ENCODE measurements at regions not wholly inside any gene's neighbourhood (a gene's known extent, or its start where the extent isn't known, plus 50 kb on each side); places are given as distances from the start of the nearest gene placed in this dataset.
A peak's percentile ranks its signal among the peaks of the same experiment; 100 is the strongest.

DNA sequence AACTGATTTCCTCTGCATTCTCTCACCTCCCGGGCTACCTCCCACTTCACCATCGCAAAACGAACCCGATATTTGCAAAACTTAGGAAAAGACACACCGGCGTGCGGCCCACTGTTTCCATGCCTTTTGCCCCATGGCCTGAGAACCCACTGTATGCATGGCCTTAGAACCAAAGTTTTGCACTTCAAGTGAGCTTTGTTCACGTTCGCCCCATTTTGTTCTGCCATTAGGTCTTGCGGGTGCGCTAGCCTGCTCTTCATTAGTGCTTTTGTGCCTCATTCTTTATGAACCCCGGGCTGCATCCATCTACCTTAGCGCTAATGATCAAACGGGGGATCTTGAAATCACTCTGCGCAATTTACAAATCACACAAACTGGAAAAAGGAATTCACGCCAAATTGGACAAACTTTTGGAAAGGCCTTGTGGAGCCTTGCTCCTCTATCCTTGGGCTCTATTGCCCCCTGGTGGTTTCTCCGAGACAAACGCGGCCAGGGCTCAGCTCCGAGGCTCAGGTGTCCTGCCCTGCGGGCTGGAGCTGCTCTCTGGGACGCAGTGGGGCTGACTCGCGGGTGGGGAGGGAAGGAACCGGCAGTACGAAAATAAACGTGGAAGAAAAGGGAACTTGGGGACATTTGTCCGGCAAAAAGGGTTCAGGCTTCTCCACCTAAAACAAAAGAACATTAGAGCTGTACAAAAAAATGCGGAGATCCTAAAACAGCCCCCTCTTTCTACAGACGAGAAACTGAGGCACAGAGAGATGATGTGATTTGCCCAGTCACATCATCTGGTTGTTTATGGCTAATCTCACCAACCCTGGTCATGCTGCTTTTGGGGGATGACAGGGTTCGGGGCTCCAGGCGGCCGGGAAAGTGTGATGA, 300.4 kb upstream of the NFE2L3 start:
- CTCF ChIA-PET, result interaction anchor here (0.5 to 6.2 kb wide), 35 partner anchors 11 to 1173 kb away, joined by 3 to 51 read pairs (median 4); no protein-coding TSS in a partner anchor
- Histone ChIP-seq H3K4me3 (peak overlapping the region; percentile 22; the same call in 1 of the 3 replicates), H3K4me1 (peaks cover 52% of the 10 kb centered on the region), H3K4me2 (peak overlapping the region; percentile 57), H3K27ac (peak overlapping the region in 1 of 2 experiments; percentile 86; a peak in 2 of 6 replicates), H3K9me3 (no peaks in the 10 kb centered on the region)
- POLR2A ChIA-PET, result no interaction called here
- WGBS (ENCODE audit: missing lambda C conversion rate), result 41% methylated on average over 33 of the region's 33 CpGs
- TF ChIP-seq EHF (CRISPR knock-in tag; IDR thresholded peaks at IDR 0.05) (no peak), SMC3 (IDR thresholded peaks at IDR 0.05) (peak; percentile 85), HDAC2 (IDR thresholded peaks at IDR 0.05) (no peak), ESRRA (IDR thresholded peaks at IDR 0.05; ENCODE audit: borderline replicate concordance, low read length) (no peak), ZFP36 (IDR thresholded peaks at IDR 0.05; ENCODE audit: borderline replicate concordance, partially characterized antibody) (peak; percentile 2), RAD21 (conservative IDR thresholded peaks at IDR 0.05 in 1 of 2, IDR thresholded peaks at IDR 0.05 in 1 of 2) (peak; percentile 91 to 93)
- TF ChIP-seq, protein P1, sequence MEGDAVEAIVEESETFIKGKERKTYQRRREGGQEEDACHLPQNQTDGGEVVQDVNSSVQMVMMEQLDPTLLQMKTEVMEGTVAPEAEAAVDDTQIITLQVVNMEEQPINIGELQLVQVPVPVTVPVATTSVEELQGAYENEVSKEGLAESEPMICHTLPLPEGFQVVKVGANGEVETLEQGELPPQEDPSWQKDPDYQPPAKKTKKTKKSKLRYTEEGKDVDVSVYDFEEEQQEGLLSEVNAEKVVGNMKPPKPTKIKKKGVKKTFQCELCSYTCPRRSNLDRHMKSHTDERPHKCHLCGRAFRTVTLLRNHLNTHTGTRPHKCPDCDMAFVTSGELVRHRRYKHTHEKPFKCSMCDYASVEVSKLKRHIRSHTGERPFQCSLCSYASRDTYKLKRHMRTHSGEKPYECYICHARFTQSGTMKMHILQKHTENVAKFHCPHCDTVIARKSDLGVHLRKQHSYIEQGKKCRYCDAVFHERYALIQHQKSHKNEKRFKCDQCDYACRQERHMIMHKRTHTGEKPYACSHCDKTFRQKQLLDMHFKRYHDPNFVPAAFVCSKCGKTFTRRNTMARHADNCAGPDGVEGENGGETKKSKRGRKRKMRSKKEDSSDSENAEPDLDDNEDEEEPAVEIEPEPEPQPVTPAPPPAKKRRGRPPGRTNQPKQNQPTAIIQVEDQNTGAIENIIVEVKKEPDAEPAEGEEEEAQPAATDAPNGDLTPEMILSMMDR (IDR thresholded peaks at IDR 0.05), result peak; percentile 79
- FAIRE-seq (no peak), ATAC-seq (peak; percentile 67 to 82), DNase-seq (ENCODE audit: low read depth in 1 of 2, low spot score in 1 of 2) (peak; percentile 65 to 75)

DNA sequence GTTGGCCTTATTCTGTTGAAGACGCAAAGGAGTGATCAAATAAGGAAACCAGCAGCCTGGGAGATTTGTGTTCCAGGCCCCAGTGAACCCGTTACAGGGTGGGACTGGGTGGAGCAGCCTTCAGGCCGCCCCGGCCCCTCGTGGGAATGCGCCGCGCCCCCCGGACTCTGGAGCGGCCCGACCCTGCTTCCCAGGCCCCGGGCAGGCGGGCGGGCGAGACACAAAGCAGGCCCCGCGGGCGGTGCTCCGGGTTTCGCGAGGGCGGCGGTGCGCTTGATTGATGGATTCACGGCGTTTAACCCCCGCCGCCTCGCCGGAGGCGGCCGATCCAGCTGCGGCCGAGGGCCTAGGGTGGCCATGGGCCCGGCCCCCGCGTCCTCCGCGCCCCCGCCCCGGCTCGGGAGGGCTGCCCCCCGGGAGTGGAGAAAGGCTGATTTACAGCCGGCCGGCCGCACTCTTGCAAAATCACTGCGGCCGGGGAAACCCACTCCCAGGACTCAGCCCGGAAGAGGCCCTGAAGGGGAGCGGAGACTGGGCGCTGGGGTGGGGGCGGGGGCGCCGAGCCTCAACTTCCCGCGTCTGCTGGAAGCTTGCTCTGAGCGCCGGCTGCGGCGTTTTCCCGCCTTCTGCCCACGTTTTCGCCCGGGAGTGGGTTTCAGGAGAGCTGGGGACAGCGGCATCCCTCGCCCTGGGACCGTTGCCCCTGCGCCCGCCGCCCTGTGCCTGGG, 299.6 kb upstream of the NFE2L3 start:
- peak overlapping the region; percentile 57 for H3K4me2 ChIP-seq
- FAIRE-seq (no peak), DNase-seq (ENCODE audit: low read depth in 1 of 2, low spot score in 1 of 2) (no peak), ATAC-seq (no peak)
- no peaks in the 10 kb centered on the region for H3K9me3 ChIP-seq
- peaks cover 44% of the 10 kb centered on the region for H3K4me1 ChIP-seq
- ChIA-PET CTCF (interaction anchor here (0.5 to 6.2 kb wide), 34 partner anchors 10 to 1173 kb away, joined by 3 to 51 read pairs (median 4); no protein-coding TSS in a partner anchor), POLR2A (no interaction called here)
- TF ChIP-seq EP300 (IDR thresholded peaks at IDR 0.05), result no peak
- TF ChIP-seq, protein P2, sequence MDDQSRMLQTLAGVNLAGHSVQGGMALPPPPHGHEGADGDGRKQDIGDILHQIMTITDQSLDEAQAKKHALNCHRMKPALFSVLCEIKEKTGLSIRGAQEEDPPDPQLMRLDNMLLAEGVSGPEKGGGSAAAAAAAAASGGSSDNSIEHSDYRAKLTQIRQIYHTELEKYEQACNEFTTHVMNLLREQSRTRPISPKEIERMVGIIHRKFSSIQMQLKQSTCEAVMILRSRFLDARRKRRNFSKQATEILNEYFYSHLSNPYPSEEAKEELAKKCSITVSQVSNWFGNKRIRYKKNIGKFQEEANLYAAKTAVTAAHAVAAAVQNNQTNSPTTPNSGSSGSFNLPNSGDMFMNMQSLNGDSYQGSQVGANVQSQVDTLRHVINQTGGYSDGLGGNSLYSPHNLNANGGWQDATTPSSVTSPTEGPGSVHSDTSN (IDR thresholded peaks at IDR 0.05), result no peak
- no peak for TF ChIP-seq SREBF2 (IDR thresholded peaks at IDR 0.05)
- TF ChIP-seq, protein P3, sequence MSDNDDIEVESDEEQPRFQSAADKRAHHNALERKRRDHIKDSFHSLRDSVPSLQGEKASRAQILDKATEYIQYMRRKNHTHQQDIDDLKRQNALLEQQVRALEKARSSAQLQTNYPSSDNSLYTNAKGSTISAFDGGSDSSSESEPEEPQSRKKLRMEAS (IDR thresholded peaks at IDR 0.05), result no peak
- TF ChIP-seq ESRRA (IDR thresholded peaks at IDR 0.05; ENCODE audit: borderline replicate concordance, low read length), result no peak
- TF ChIP-seq, protein P1 (IDR thresholded peaks at IDR 0.05), result no peak
- TF ChIP-seq RAD21 (conservative IDR thresholded peaks at IDR 0.05 in 1 of 2, IDR thresholded peaks at IDR 0.05 in 1 of 2), result no peak
- no peak for TF ChIP-seq TP53 (CRISPR knock-in tag; IDR thresholded peaks at IDR 0.05)
- no peak for TF ChIP-seq CBX2 (IDR thresholded peaks at IDR 0.05; ENCODE audit: borderline replicate concordance, low read depth)
- no peak for TF ChIP-seq CEBPB (IDR thresholded peaks at IDR 0.05)
- TF ChIP-seq, protein P4, sequence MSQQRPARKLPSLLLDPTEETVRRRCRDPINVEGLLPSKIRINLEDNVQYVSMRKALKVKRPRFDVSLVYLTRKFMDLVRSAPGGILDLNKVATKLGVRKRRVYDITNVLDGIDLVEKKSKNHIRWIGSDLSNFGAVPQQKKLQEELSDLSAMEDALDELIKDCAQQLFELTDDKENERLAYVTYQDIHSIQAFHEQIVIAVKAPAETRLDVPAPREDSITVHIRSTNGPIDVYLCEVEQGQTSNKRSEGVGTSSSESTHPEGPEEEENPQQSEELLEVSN (IDR thresholded peaks at IDR 0.05; ENCODE audit: borderline replicate concordance, low read depth), result no peak
- peak overlapping the region in 1 of 2 experiments; percentile 9; a peak in 1 of 6 replicates for H3K27ac ChIP-seq
- H3K4me3 ChIP-seq, result peak overlapping the region; percentile 22; the same call in 1 of the 3 replicates
- 47% methylated on average over 24 of the region's 70 CpGs for WGBS (ENCODE audit: missing lambda C conversion rate)

All from A549 (cell line).